HUDEP-2 (cell line): ENCODE measurements at regions not wholly inside any gene's neighbourhood (a gene's known extent, or its start where the extent isn't known, plus 50 kb on each side); places are given as distances from the start of the nearest gene placed in this dataset.

Experiments
- DNase-seq, 76 experiments: peaks; one replicate each; lab custom pipeline; 2025; ENCODE audit not compliant: unreplicated experiment in 76 of 76; lab: John Stamatoyannopoulos, UW

GRCh38 chr15:70451821-70452653, 311.3 kb downstream of the UACA start:
- DNase-seq, result no peak

- DNase-seq, result no peak
Observed at GRCh38 chr15:70450142-70450443, 313.3 kb downstream of the UACA start.

GRCh38 chr15:70449311-70450141, 313.8 kb downstream of the UACA start:
- no peak for DNase-seq

- DNase-seq, result peak in 75 of 76 experiments; percentile 66 to 98 (median 94)
Observed at GRCh38 chr15:70447928-70448698, 315.2 kb downstream of the UACA start.

- peak in 5 of 76 experiments; percentile 17 to 75 (median 49) for DNase-seq
Observed at GRCh38 chr15:70447521-70447920, 315.8 kb downstream of the UACA start.

GRCh38 chr15:70447081-70447480, 316.3 kb downstream of the UACA start:
- peak in 2 of 76 experiments; percentile 13 to 22 for DNase-seq

- no peak for DNase-seq
Observed at GRCh38 chr15:70443486-70444273, 319.7 kb downstream of the UACA start.

- DNase-seq, result no peak
Observed at GRCh38 chr15:70442616-70443321, 320.6 kb downstream of the UACA start.

GRCh38 chr15:70442211-70442610, 321.1 kb downstream of the UACA start:
- no peak for DNase-seq

GRCh38 chr15:70440416-70441138, 322.8 kb downstream of the UACA start:
- no peak for DNase-seq

GRCh38 chr15:70439880-70440279, 323.5 kb downstream of the UACA start:
- DNase-seq, result no peak

- DNase-seq, result peak in 47 of 76 experiments; percentile 7 to 63 (median 33)
Observed at GRCh38 chr15:70439304-70439877, 324.0 kb downstream of the UACA start.

GRCh38 chr15:70438776-70439175, 324.6 kb downstream of the UACA start:
- no peak for DNase-seq

- no peak for DNase-seq
Observed at GRCh38 chr15:70437882-70438451, 325.4 kb downstream of the UACA start.

- no peak for DNase-seq
Observed at GRCh38 chr15:70437089-70437488, 326.3 kb downstream of the UACA start.

- DNase-seq, result no peak
Observed at GRCh38 chr15:70436428-70436827, 326.9 kb downstream of the UACA start.

GRCh38 chr15:70435872-70436271, 327.5 kb downstream of the UACA start:
- no peak for DNase-seq

GRCh38 chr15:70435369-70435768, 328.0 kb downstream of the UACA start:
- DNase-seq, result no peak
